A549 (cell line): ENCODE measurements at regions not wholly inside any gene's neighbourhood (a gene's known extent, or its start where the extent isn't known, plus 50 kb on each side); places are given as distances from the start of the nearest gene placed in this dataset.

Experiments
- CTCF ChIP-seq: fragments of >200 bp; sonication (Bioruptor Twin); formaldehyde crosslinking; IDR thresholded peaks from 3 replicates; pipeline ENCODE4 v1.5.1; 2016
- MAZ ChIP-seq: fragments of 150-350 bp; IDR thresholded peaks from 2 replicates; pipeline ENCODE4 v1.6.1; 2014; ENCODE audit warnings: antibody characterized with exemption, low read depth, low read length, borderline replicate concordance
- PHF8 ChIP-seq: fragments of 200-600 bp; sonication (generic); IDR thresholded peaks from 2 replicates; pipeline ENCODE4 v1.6.1; 2016; ENCODE audit warnings: low read depth, mild to moderate bottlenecking, antibody characterized with exemption, moderate library complexity, borderline replicate concordance
- RARB ChIP-seq: fragments of 250-450 bp; sonication (Bioruptor Pico); IDR thresholded peaks from 2 replicates; pipeline ENCODE4 v1.8.0; 2021; ENCODE audit warnings: mild to moderate bottlenecking, moderate library complexity
- ZFP36 ChIP-seq: fragments of 450-650 bp; IDR thresholded peaks from 2 replicates; pipeline ENCODE4 v1.6.1; 2014; ENCODE audit warnings: borderline replicate concordance; ENCODE audit not compliant: partially characterized antibody

GRCh38 chr9:25255216-25255615 is 423.0 kb downstream of the TUSC1 start:
- TF ChIP-seq CTCF (no peak), RARB (CRISPR knock-in tag) (no peak), PHF8 (no peak), MAZ (no peak), ZFP36 (no peak)
